ENCODE measurements at regions not wholly inside any gene's neighbourhood (a gene's known extent, or its start where the extent isn't known, plus 50 kb on each side); places are given as distances from the start of the nearest gene placed in this dataset.

- no peaks in the 10 kb centered on the region for H3K79me2 ChIP-seq (ENCODE audit: control insufficient read depth, insufficient read depth, low read length)
- no peak for DNase-seq (ENCODE audit: low read depth in 2 of 2)
- H4K20me1 ChIP-seq (ENCODE audit: control insufficient read depth, extremely low read depth, insufficient read depth, low read length): no peaks in the 10 kb centered on the region
- H3K27ac ChIP-seq (ENCODE audit: insufficient read depth, low read length): no peak overlapping the region
- TF ChIP-seq EZH2 (IDR thresholded peaks at IDR 0.05; ENCODE audit: low read length, missing control alignments) (no peak), CTCF (conservative IDR thresholded peaks at IDR 0.05 in 1 of 2, IDR thresholded peaks at IDR 0.05 in 1 of 2; ENCODE audit: low read depth in 1 of 2, low read length in 2 of 2) (no peak)
- H3K4me3 ChIP-seq (replicated peaks in 1 of 4; ENCODE audit: control extremely low read depth in 1 of 4, insufficient read depth in 1 of 4, low read depth in 3 of 4, low read length in 4 of 4): no peak overlapping the region
- no peak overlapping the region for H3K9ac ChIP-seq (ENCODE audit: insufficient read depth, low read length)
- H2AFZ ChIP-seq (ENCODE audit: low read length): no peak overlapping the region
- peaks cover 21% of the 10 kb centered on the region for H3K27me3 ChIP-seq (ENCODE audit: control insufficient read depth, insufficient read depth, low read length)
- no peaks in the 10 kb centered on the region for H3K36me3 ChIP-seq (ENCODE audit: control insufficient read depth, insufficient read depth, low read length)
- no peaks in the 10 kb centered on the region for H3K4me1 ChIP-seq (ENCODE audit: control insufficient read depth, extremely low read depth, insufficient read depth, low read length)
- no peaks in the 10 kb centered on the region for H3K9me3 ChIP-seq (ENCODE audit: control insufficient read depth, insufficient read depth, low read depth, low read length)
- no peak overlapping the region for H3K4me2 ChIP-seq (ENCODE audit: extremely low read depth, insufficient read depth, low read length)
Measured at GRCh38 chr5:171623107-171623506, 162.5 kb upstream of the SMIM23 start.

- Histone ChIP-seq H3K4me3 (replicated peaks in 1 of 4; ENCODE audit: control extremely low read depth in 1 of 4, insufficient read depth in 1 of 4, low read depth in 3 of 4, low read length in 4 of 4) (no peak overlapping the region), H3K27me3 (ENCODE audit: control insufficient read depth, insufficient read depth, low read length) (peaks cover 21% of the 10 kb centered on the region), H3K9ac (ENCODE audit: insufficient read depth, low read length) (no peak overlapping the region), H3K9me3 (ENCODE audit: control insufficient read depth, insufficient read depth, low read depth, low read length) (no peaks in the 10 kb centered on the region), H3K79me2 (ENCODE audit: control insufficient read depth, insufficient read depth, low read length) (no peaks in the 10 kb centered on the region), H4K20me1 (ENCODE audit: control insufficient read depth, extremely low read depth, insufficient read depth, low read length) (no peaks in the 10 kb centered on the region), H2AFZ (ENCODE audit: low read length) (no peak overlapping the region), H3K4me2 (ENCODE audit: extremely low read depth, insufficient read depth, low read length) (no peak overlapping the region), H3K4me1 (ENCODE audit: control insufficient read depth, extremely low read depth, insufficient read depth, low read length) (no peaks in the 10 kb centered on the region), H3K27ac (ENCODE audit: insufficient read depth, low read length) (no peak overlapping the region), H3K36me3 (ENCODE audit: control insufficient read depth, insufficient read depth, low read length) (no peaks in the 10 kb centered on the region)
- TF ChIP-seq EZH2 (IDR thresholded peaks at IDR 0.05; ENCODE audit: low read length, missing control alignments) (no peak), CTCF (conservative IDR thresholded peaks at IDR 0.05 in 1 of 2, IDR thresholded peaks at IDR 0.05 in 1 of 2; ENCODE audit: low read depth in 1 of 2, low read length in 2 of 2) (no peak)
- DNase-seq (ENCODE audit: low read depth in 2 of 2): no peak
Measured at GRCh38 chr5:171623551-171624097, 162.0 kb upstream of the SMIM23 start.

- H3K4me2 ChIP-seq (ENCODE audit: extremely low read depth, insufficient read depth, low read length): no peak overlapping the region
- no peaks in the 10 kb centered on the region for H3K36me3 ChIP-seq (ENCODE audit: control insufficient read depth, insufficient read depth, low read length)
- H3K4me3 ChIP-seq (replicated peaks in 1 of 4; ENCODE audit: control extremely low read depth in 1 of 4, insufficient read depth in 1 of 4, low read depth in 3 of 4, low read length in 4 of 4): no peak overlapping the region
- H3K9ac ChIP-seq (ENCODE audit: insufficient read depth, low read length): no peak overlapping the region
- no peaks in the 10 kb centered on the region for H3K79me2 ChIP-seq (ENCODE audit: control insufficient read depth, insufficient read depth, low read length)
- no peak overlapping the region for H3K27ac ChIP-seq (ENCODE audit: insufficient read depth, low read length)
- H3K27me3 ChIP-seq (ENCODE audit: control insufficient read depth, insufficient read depth, low read length): peaks cover 21% of the 10 kb centered on the region
- H3K9me3 ChIP-seq (ENCODE audit: control insufficient read depth, insufficient read depth, low read depth, low read length): no peaks in the 10 kb centered on the region
- DNase-seq (ENCODE audit: low read depth in 2 of 2): no peak
- H2AFZ ChIP-seq (ENCODE audit: low read length): no peak overlapping the region
- H3K4me1 ChIP-seq (ENCODE audit: control insufficient read depth, extremely low read depth, insufficient read depth, low read length): no peaks in the 10 kb centered on the region
- H4K20me1 ChIP-seq (ENCODE audit: control insufficient read depth, extremely low read depth, insufficient read depth, low read length): no peaks in the 10 kb centered on the region
- TF ChIP-seq CTCF (conservative IDR thresholded peaks at IDR 0.05 in 1 of 2, IDR thresholded peaks at IDR 0.05 in 1 of 2; ENCODE audit: low read depth in 1 of 2, low read length in 2 of 2) (no peak), EZH2 (IDR thresholded peaks at IDR 0.05; ENCODE audit: low read length, missing control alignments) (no peak)
Measured at GRCh38 chr5:171624396-171624795, 161.2 kb upstream of the SMIM23 start.

All from fibroblast of lung (primary cell).